ENCODE measurements at regions not wholly inside any gene's neighbourhood (a gene's known extent, or its start where the extent isn't known, plus 50 kb on each side); places are given as distances from the start of the nearest gene placed in this dataset.

GRCh38 chr12:77324416-77324762 is 259.0 kb upstream of the E2F7 start:
- in situ Hi-C loops (cut with HindIII; ENCODE audit: low sequenced_read_pairs), result loop anchor here (5.0 to 25.0 kb wide), 2 partner anchors 53 to 262 kb away; partner anchors contain the start of gene E2F7

- in situ Hi-C loops (cut with HindIII; ENCODE audit: low sequenced_read_pairs), result loop anchor here (5.0 to 25.0 kb wide), 2 partner anchors 53 to 262 kb away; partner anchors contain the start of gene E2F7
Observed at GRCh38 chr12:77323788-77324415, 258.5 kb upstream of the E2F7 start.

GRCh38 chr12:77319166-77319565 is 253.8 kb upstream of the E2F7 start:
- in situ Hi-C loops (cut with HindIII; ENCODE audit: low sequenced_read_pairs), result loop anchor here (25.0 kb wide), 1 partner anchor 257 kb away; the partner anchor contains the start of gene E2F7

GRCh38 chr12:77315407-77315806 is 250.0 kb upstream of the E2F7 start:
- in situ Hi-C loops (cut with HindIII; ENCODE audit: low sequenced_read_pairs), result loop anchor here (25.0 kb wide), 1 partner anchor 253 kb away; the partner anchor contains the start of gene E2F7

GRCh38 chr12:77314378-77315052 is 249.1 kb upstream of the E2F7 start:
- in situ Hi-C loops (cut with HindIII; ENCODE audit: low sequenced_read_pairs), result loop anchor here (25.0 kb wide), 1 partner anchor 252 kb away; the partner anchor contains the start of gene E2F7

GRCh38 chr12:77308056-77308455 is 242.7 kb upstream of the E2F7 start:
- in situ Hi-C loops (cut with HindIII; ENCODE audit: low sequenced_read_pairs), result loop anchor here (25.0 kb wide), 1 partner anchor 246 kb away; the partner anchor contains the start of gene E2F7

- in situ Hi-C loops (cut with HindIII; ENCODE audit: low sequenced_read_pairs), result loop anchor here (25.0 kb wide), 1 partner anchor 239 kb away; the partner anchor contains the start of gene E2F7
Observed at GRCh38 chr12:77300811-77301210, 235.4 kb upstream of the E2F7 start.

- in situ Hi-C loops (cut with HindIII; ENCODE audit: low sequenced_read_pairs), result loop anchor here (25.0 kb wide), 1 partner anchor 238 kb away; the partner anchor contains the start of gene E2F7
Observed at GRCh38 chr12:77299910-77300669, 234.7 kb upstream of the E2F7 start.

GRCh38 chr12:77299001-77299400 is 233.6 kb upstream of the E2F7 start:
- in situ Hi-C loops (cut with HindIII; ENCODE audit: low sequenced_read_pairs), result no loop called here

- in situ Hi-C loops (cut with HindIII; ENCODE audit: low sequenced_read_pairs), result no loop called here
Observed at GRCh38 chr12:77294016-77294415, 228.6 kb upstream of the E2F7 start.

- in situ Hi-C loops (cut with HindIII; ENCODE audit: low sequenced_read_pairs), result no loop called here
Observed at GRCh38 chr12:77274926-77275325, 209.6 kb upstream of the E2F7 start.

- in situ Hi-C loops (cut with HindIII; ENCODE audit: low sequenced_read_pairs), result no loop called here
Observed at GRCh38 chr12:77273898-77274297, 208.5 kb upstream of the E2F7 start.

- in situ Hi-C loops (cut with HindIII; ENCODE audit: low sequenced_read_pairs), result no loop called here
Observed at GRCh38 chr12:77256956-77257355, 191.6 kb upstream of the E2F7 start.

- in situ Hi-C loops (cut with HindIII; ENCODE audit: low sequenced_read_pairs), result no loop called here
Observed at GRCh38 chr12:77253321-77253720, 188.0 kb upstream of the E2F7 start.

GRCh38 chr12:77251799-77252198 is 186.4 kb upstream of the E2F7 start:
- in situ Hi-C loops (cut with HindIII; ENCODE audit: low sequenced_read_pairs), result no loop called here

GRCh38 chr12:77249892-77250291 is 184.5 kb upstream of the E2F7 start:
- in situ Hi-C loops (cut with HindIII; ENCODE audit: low sequenced_read_pairs), result no loop called here

GRCh38 chr12:77248036-77248435 is 182.7 kb upstream of the E2F7 start:
- in situ Hi-C loops (cut with HindIII; ENCODE audit: low sequenced_read_pairs), result no loop called here

- in situ Hi-C loops (cut with HindIII; ENCODE audit: low sequenced_read_pairs), result no loop called here
Observed at GRCh38 chr12:77247542-77247941, 182.2 kb upstream of the E2F7 start.

- in situ Hi-C loops (cut with HindIII; ENCODE audit: low sequenced_read_pairs), result no loop called here
Observed at GRCh38 chr12:77243345-77243744, 178.0 kb upstream of the E2F7 start.

- in situ Hi-C loops (cut with HindIII; ENCODE audit: low sequenced_read_pairs), result loop anchor here (5.0 kb wide), 1 partner anchor 37 kb away; no protein-coding TSS in a partner anchor
Observed at GRCh38 chr12:77239617-77240016, 174.2 kb upstream of the E2F7 start.

GRCh38 chr12:77238335-77238734 is 173.0 kb upstream of the E2F7 start:
- in situ Hi-C loops (cut with HindIII; ENCODE audit: low sequenced_read_pairs), result loop anchor here (5.0 kb wide), 1 partner anchor 36 kb away; no protein-coding TSS in a partner anchor

All from endothelial cell of hepatic sinusoid (primary cell).